Neural cell (in vitro differentiated cells): ENCODE measurements at regions not wholly inside any gene's neighbourhood (a gene's known extent, or its start where the extent isn't known, plus 50 kb on each side); places are given as distances from the start of the nearest gene placed in this dataset.

Experiments used
- CTCF ChIP-seq: fragments of 450-650 bp; IDR thresholded peaks from 2 replicates; pipeline ENCODE4 v1.5.1; 2014; ENCODE audit warnings: antibody characterized with exemption, mild to moderate bottlenecking, moderate library complexity; ENCODE audit not compliant: poor library complexity, severe bottlenecking
- EP300 ChIP-seq: fragments of 450-650 bp; conservative IDR thresholded peaks from 2 replicates; pipeline ENCODE4 v1.6.1; 2014; ENCODE audit warnings: antibody characterized with exemption, mild to moderate bottlenecking, moderate library complexity; ENCODE audit not compliant: poor library complexity, severe bottlenecking
- EZH2 ChIP-seq: fragments of 200-600, 300-800 bp; shearing (Covaris generic), sonication (generic); IDR thresholded peaks from 2 replicates; pipeline ENCODE4 v1.6.1; 2014; ENCODE audit warnings: antibody characterized with exemption, low read length, borderline replicate concordance, mild to moderate bottlenecking; ENCODE audit not compliant: insufficient read depth, poor library complexity, severe bottlenecking
- MXI1 ChIP-seq: fragments of 450-650 bp; conservative IDR thresholded peaks from 2 replicates; pipeline ENCODE4 v1.6.1; 2014; ENCODE audit warnings: antibody characterized with exemption, mild to moderate bottlenecking; ENCODE audit not compliant: poor library complexity, severe bottlenecking
- POLR2AphosphoS5 ChIP-seq: IDR thresholded peaks from 2 replicates; pipeline ENCODE4 v1.6.1; 2012
- RAD21 ChIP-seq: fragments of 450-650 bp; conservative IDR thresholded peaks from 2 replicates; pipeline ENCODE4 v1.6.1; 2014; ENCODE audit warnings: antibody characterized with exemption, mild to moderate bottlenecking, moderate library complexity
- REST ChIP-seq: IDR thresholded peaks from 2 replicates; pipeline ENCODE4 v1.6.1; 2012; ENCODE audit warnings: borderline replicate concordance
- SMC3 ChIP-seq: fragments of 450-650 bp; conservative IDR thresholded peaks from 2 replicates; pipeline ENCODE4 v1.6.1; 2014; ENCODE audit warnings: antibody characterized with exemption, mild to moderate bottlenecking, moderate library complexity; ENCODE audit not compliant: poor library complexity
- TAF1 ChIP-seq: IDR thresholded peaks from 2 replicates; pipeline ENCODE4 v1.6.1; 2012; ENCODE audit warnings: low read depth

GRCh38 chr7:68065581-68065980 lies 1068.9 kb downstream of the TYW1 start:
- TF ChIP-seq POLR2AphosphoS5 (no peak), CTCF (no peak), TAF1 (no peak), RAD21 (no peak), EP300 (no peak), REST (no peak), EZH2 (no peak), SMC3 (no peak), MXI1 (no peak)
